ENCODE measurements at regions not wholly inside any gene's neighbourhood (a gene's known extent, or its start where the extent isn't known, plus 50 kb on each side); places are given as distances from the start of the nearest gene placed in this dataset.
"Not testable (repeated sequence)": the region's sequence is repeated elsewhere in the genome, so short reads cannot be mapped to it uniquely, and the experiment has no call there.

GRCh38 chr5:136764601-136765000, 399.3 kb upstream of the TRPC7 start:
- DNase-seq = no peak
- Histone ChIP-seq H3K9me3 (no peaks in the 10 kb centered on the region), H3K27me3 (no peaks in the 10 kb centered on the region), H3K4me3 (no peak overlapping the region), H3K27ac (no peak overlapping the region), H3K4me1 (no peaks in the 10 kb centered on the region), H3K36me3 (no peaks in the 10 kb centered on the region)
- TF ChIP-seq CTCF (IDR thresholded peaks at IDR 0.05) = no peak
- TF ChIP-seq POLR2A (IDR thresholded peaks at IDR 0.05) = no peak

GRCh38 chr5:136763548-136763947, 398.2 kb upstream of the TRPC7 start:
- Histone ChIP-seq H3K27me3 (no peaks in the 10 kb centered on the region), H3K4me1 (no peaks in the 10 kb centered on the region), H3K36me3 (no peaks in the 10 kb centered on the region), H3K4me3 (no peak overlapping the region), H3K9me3 (no peaks in the 10 kb centered on the region), H3K27ac (no peak overlapping the region)
- no peak for DNase-seq
- TF ChIP-seq CTCF (IDR thresholded peaks at IDR 0.05) (no peak), POLR2A (IDR thresholded peaks at IDR 0.05) (no peak)

DNA sequence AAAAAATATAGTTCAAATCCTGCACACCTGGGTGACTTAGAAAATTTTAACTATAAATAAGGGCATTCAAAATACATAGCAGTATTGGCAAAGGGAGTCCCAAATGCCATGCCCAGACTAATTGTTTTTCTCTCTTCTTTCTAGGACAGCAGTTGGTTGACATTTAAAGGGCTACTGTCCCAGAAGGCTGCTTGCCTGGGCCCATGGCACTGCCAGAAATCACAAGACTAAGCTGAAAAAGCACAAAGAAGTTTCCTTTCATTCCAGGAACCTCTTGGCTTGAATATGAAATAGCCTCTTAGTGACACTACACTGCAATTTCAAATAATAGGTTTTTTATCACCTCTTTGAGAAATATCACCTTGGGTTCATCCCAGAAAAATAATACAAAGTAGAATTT, 388.9 kb upstream of the TRPC7 start:
- Histone ChIP-seq H3K9me3 (no peaks in the 10 kb centered on the region), H3K4me1 (no peaks in the 10 kb centered on the region), H3K4me3 (no peak overlapping the region), H3K36me3 (no peaks in the 10 kb centered on the region), H3K27ac (no peak overlapping the region), H3K27me3 (no peaks in the 10 kb centered on the region)
- TF ChIP-seq POLR2A (IDR thresholded peaks at IDR 0.05) = no peak
- no peak for DNase-seq

- Histone ChIP-seq H3K36me3 (no peaks in the 10 kb centered on the region), H3K4me3 (no peak overlapping the region), H3K27me3 (no peaks in the 10 kb centered on the region), H3K4me1 (no peaks in the 10 kb centered on the region), H3K9me3 (no peaks in the 10 kb centered on the region), H3K27ac (no peak overlapping the region)
- TF ChIP-seq CTCF (IDR thresholded peaks at IDR 0.05) (no peak), POLR2A (IDR thresholded peaks at IDR 0.05) (no peak)
- no peak for DNase-seq
These were observed 385.0 kb upstream of the TRPC7 start for GRCh38 chr5:136750224-136750862.

DNA sequence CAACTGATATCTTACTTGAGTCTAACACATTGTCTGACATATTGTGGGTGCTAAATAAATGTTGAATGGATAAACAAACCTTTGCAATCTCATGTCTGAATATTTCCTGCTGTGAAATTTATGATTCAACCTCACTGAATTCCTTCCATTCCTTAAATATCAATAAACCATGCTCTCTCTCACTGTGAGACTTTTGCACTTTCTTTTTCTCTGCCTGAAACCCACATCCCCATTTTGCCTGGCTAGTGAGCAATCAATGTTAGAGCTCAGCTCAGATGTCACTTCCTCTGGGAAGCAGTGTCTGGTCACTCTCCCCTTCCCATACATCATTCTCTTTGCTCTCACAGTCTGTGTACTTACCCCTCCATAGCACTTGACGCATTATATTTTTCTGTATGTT, 383.7 kb upstream of the TRPC7 start:
- no peak for DNase-seq

GRCh38 chr5:136743052-136743451, 377.7 kb upstream of the TRPC7 start:
- H3K4me1 ChIP-seq = no peaks in the 10 kb centered on the region
- TF ChIP-seq POLR2A (IDR thresholded peaks at IDR 0.05) (no peak), CTCF (IDR thresholded peaks at IDR 0.05) (no peak)
- no peaks in the 10 kb centered on the region for H3K36me3 ChIP-seq
- H3K27ac ChIP-seq = no peak overlapping the region
- no peak for DNase-seq
- H3K4me3 ChIP-seq = no peak overlapping the region
- H3K27me3 ChIP-seq = no peaks in the 10 kb centered on the region
- no peaks in the 10 kb centered on the region for H3K9me3 ChIP-seq

More for the DNA sequence above, 383.7 kb upstream of the TRPC7 start:
- TF ChIP-seq POLR2A (IDR thresholded peaks at IDR 0.05) = no peak
- H3K36me3 ChIP-seq = no peaks in the 10 kb centered on the region
- no peaks in the 10 kb centered on the region for H3K4me1 ChIP-seq
- no peaks in the 10 kb centered on the region for H3K27me3 ChIP-seq
- no peaks in the 10 kb centered on the region for H3K9me3 ChIP-seq
- no peak overlapping the region for H3K4me3 ChIP-seq
- no peak overlapping the region for H3K27ac ChIP-seq

GRCh38 chr5:136740228-136740627, 374.9 kb upstream of the TRPC7 start:
- no peaks in the 10 kb centered on the region for H3K36me3 ChIP-seq
- no peaks in the 10 kb centered on the region for H3K4me1 ChIP-seq
- DNase-seq = no peak
- H3K9me3 ChIP-seq = no peaks in the 10 kb centered on the region
- no peak for TF ChIP-seq CTCF (IDR thresholded peaks at IDR 0.05)
- no peak for TF ChIP-seq POLR2A (IDR thresholded peaks at IDR 0.05)
- H3K27ac ChIP-seq = no peak overlapping the region
- H3K27me3 ChIP-seq = no peaks in the 10 kb centered on the region
- no peak overlapping the region for H3K4me3 ChIP-seq

- not testable (repeated sequence) for H3K27me3 ChIP-seq, H3K36me3 ChIP-seq, H3K9me3 ChIP-seq, DNase-seq, H3K4me1 ChIP-seq, H3K4me3 ChIP-seq, H3K27ac ChIP-seq
These were observed 373.9 kb upstream of the TRPC7 start for GRCh38 chr5:136739271-136739670.

Measured in Peyer's patch (tissue), 4 donors.